ENCODE measurements at regions not wholly inside any gene's neighbourhood (a gene's known extent, or its start where the extent isn't known, plus 50 kb on each side); places are given as distances from the start of the nearest gene placed in this dataset.
"Not testable (repeated sequence)": the region's sequence is repeated elsewhere in the genome, so short reads cannot be mapped to it uniquely, and the experiment has no call there.

DNA sequence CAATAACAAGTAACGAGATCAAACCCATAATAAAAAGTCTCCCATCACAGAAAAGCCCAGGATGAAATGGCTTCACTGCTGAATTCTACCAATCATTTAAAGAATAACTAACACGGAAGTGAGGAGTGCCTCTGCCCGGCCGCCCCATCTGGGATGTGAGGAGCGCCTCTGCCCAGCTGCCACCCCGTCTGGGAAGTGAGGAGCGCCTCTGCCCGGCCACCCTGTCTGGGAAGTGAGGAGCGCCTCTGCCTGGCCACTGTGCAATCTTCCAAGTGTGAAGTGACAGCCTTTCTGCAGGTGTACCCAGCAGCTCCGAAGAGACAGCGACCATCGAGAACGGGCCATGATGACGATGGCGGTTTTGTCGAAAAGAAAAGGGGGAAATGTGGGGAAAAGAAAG is 528.8 kb upstream of the GRIA3 start:
- TF ChIP-seq, protein P1, sequence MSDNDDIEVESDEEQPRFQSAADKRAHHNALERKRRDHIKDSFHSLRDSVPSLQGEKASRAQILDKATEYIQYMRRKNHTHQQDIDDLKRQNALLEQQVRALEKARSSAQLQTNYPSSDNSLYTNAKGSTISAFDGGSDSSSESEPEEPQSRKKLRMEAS (IDR thresholded peaks at IDR 0.05), result not testable (repeated sequence)
- TF ChIP-seq CTCF (IDR thresholded peaks at IDR 0.05; ENCODE audit: low read depth, low read length, missing input control); JUND (IDR thresholded peaks at IDR 0.05); SP1 (IDR thresholded peaks at IDR 0.05); YY1 (IDR thresholded peaks at IDR 0.05); ATF3 (IDR thresholded peaks at IDR 0.05); TAF1 (conservative IDR thresholded peaks at IDR 0.05); NR2F2 (IDR thresholded peaks at IDR 0.05); HNF4G (IDR thresholded peaks at IDR 0.05); GABPA (IDR thresholded peaks at IDR 0.05 in 1 of 2, conservative IDR thresholded peaks at IDR 0.05 in 1 of 2); RXRA (IDR thresholded peaks at IDR 0.05); FOXA1 (IDR thresholded peaks at IDR 0.05): not testable (repeated sequence)
- TF ChIP-seq, protein P2, sequence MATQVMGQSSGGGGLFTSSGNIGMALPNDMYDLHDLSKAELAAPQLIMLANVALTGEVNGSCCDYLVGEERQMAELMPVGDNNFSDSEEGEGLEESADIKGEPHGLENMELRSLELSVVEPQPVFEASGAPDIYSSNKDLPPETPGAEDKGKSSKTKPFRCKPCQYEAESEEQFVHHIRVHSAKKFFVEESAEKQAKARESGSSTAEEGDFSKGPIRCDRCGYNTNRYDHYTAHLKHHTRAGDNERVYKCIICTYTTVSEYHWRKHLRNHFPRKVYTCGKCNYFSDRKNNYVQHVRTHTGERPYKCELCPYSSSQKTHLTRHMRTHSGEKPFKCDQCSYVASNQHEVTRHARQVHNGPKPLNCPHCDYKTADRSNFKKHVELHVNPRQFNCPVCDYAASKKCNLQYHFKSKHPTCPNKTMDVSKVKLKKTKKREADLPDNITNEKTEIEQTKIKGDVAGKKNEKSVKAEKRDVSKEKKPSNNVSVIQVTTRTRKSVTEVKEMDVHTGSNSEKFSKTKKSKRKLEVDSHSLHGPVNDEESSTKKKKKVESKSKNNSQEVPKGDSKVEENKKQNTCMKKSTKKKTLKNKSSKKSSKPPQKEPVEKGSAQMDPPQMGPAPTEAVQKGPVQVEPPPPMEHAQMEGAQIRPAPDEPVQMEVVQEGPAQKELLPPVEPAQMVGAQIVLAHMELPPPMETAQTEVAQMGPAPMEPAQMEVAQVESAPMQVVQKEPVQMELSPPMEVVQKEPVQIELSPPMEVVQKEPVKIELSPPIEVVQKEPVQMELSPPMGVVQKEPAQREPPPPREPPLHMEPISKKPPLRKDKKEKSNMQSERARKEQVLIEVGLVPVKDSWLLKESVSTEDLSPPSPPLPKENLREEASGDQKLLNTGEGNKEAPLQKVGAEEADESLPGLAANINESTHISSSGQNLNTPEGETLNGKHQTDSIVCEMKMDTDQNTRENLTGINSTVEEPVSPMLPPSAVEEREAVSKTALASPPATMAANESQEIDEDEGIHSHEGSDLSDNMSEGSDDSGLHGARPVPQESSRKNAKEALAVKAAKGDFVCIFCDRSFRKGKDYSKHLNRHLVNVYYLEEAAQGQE (IDR thresholded peaks at IDR 0.05), result not testable (repeated sequence)
- TF ChIP-seq, protein P3, sequence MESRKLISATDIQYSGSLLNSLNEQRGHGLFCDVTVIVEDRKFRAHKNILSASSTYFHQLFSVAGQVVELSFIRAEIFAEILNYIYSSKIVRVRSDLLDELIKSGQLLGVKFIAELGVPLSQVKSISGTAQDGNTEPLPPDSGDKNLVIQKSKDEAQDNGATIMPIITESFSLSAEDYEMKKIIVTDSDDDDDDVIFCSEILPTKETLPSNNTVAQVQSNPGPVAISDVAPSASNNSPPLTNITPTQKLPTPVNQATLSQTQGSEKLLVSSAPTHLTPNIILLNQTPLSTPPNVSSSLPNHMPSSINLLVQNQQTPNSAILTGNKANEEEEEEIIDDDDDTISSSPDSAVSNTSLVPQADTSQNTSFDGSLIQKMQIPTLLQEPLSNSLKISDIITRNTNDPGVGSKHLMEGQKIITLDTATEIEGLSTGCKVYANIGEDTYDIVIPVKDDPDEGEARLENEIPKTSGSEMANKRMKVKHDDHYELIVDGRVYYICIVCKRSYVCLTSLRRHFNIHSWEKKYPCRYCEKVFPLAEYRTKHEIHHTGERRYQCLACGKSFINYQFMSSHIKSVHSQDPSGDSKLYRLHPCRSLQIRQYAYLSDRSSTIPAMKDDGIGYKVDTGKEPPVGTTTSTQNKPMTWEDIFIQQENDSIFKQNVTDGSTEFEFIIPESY (IDR thresholded peaks at IDR 0.05), result not testable (repeated sequence)
